HG02588 (cell line): ENCODE measurements at regions not wholly inside any gene's neighbourhood (a gene's known extent, or its start where the extent isn't known, plus 50 kb on each side); places are given as distances from the start of the nearest gene placed in this dataset.

Source experiments
- ATAC-seq: cut with Tn5 transposase; IDR thresholded peaks from one replicate; pipeline ENCODE4 v1.9.1; 2021; ENCODE audit warnings: mild to moderate bottlenecking, moderate library complexity; ENCODE audit not compliant: unreplicated experiment

- ATAC-seq, result no peak
These were observed 433.2 kb upstream of the ADAMTS5 start for GRCh38 chr21:27400045-27400444.

- ATAC-seq, result no peak
These were observed 430.7 kb upstream of the ADAMTS5 start for GRCh38 chr21:27397578-27397977.

GRCh38 chr21:27393726-27394125 lies 426.8 kb upstream of the ADAMTS5 start:
- no peak for ATAC-seq

- no peak for ATAC-seq
These were observed 425.1 kb upstream of the ADAMTS5 start for GRCh38 chr21:27391990-27392389.

- ATAC-seq, result no peak
These were observed 423.5 kb upstream of the ADAMTS5 start for GRCh38 chr21:27390384-27390783.

DNA sequence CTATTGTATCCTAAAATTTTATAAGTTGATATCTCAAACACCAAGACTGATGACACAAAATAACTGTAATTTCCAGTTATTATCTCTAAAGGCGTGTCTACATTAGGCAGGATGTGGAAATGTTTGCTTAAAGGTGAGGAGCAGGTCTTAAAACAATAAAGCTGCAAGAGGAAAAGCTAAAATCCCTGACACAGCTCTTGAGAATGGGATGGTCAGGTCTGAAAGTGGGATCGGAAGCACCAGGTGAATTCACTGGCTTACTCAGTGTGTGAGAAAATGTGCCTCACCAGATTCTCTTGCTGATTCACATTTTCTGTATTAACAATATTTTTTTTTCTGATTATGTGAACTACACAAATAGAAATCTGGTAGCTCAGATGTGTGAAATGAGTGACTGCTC lies 421.9 kb upstream of the ADAMTS5 start:
- ATAC-seq, result no peak

GRCh38 chr21:27382404-27382803 lies 415.5 kb upstream of the ADAMTS5 start:
- no peak for ATAC-seq

GRCh38 chr21:27380303-27380702 lies 413.4 kb upstream of the ADAMTS5 start:
- ATAC-seq, result no peak

DNA sequence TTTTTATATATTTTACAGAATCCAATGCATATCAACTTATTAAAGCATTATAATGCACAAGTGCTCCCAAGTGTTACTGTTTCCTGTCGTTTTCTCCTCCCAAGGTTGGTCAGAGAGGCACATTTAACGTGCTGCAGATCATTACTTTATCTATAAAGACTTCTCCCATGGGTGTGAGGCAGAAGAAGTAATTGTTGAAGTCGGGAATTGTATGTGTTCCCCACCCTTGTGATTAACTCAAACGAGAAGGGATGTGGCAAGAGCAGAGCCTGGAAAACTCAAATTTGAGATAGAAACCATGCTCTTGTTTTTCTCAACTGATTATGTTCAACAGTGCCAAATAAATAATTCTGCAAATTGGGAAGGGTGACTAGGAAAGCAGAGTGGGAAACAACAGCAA lies 412.5 kb upstream of the ADAMTS5 start:
- ATAC-seq, result no peak

- ATAC-seq, result no peak
These were observed 405.5 kb upstream of the ADAMTS5 start for GRCh38 chr21:27372381-27372780.

GRCh38 chr21:27371975-27372331 lies 405.1 kb upstream of the ADAMTS5 start:
- ATAC-seq, result no peak

- no peak for ATAC-seq
These were observed 404.5 kb upstream of the ADAMTS5 start for GRCh38 chr21:27371115-27371974.

DNA sequence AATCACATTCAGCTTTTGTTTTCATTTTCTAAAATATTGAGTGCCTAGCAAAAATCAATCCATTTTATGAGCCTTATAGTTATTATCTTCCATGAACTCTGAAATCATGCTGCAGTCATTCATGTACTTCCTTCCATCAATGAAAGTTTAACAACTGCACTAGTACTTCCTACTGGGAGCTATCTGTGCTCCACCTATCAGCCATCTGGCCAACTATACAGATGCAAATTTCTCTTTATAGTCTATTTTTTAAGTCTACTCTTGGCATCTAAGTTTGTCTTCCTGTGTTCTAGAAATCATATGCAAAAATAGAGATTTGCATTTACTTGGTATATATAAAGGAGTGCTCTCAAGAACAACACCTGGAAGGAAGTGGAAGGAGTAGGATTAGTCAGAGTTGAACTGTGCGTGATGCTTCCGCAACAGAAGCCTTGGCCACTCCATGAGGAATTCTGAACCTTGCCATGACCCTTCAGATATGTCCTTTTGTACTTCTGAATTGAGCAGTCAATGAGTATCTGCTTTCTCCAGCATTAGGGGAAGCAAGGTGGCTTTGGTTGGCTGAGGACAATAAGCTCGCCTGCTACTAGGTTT lies 403.2 kb upstream of the ADAMTS5 start:
- no peak for ATAC-seq

DNA sequence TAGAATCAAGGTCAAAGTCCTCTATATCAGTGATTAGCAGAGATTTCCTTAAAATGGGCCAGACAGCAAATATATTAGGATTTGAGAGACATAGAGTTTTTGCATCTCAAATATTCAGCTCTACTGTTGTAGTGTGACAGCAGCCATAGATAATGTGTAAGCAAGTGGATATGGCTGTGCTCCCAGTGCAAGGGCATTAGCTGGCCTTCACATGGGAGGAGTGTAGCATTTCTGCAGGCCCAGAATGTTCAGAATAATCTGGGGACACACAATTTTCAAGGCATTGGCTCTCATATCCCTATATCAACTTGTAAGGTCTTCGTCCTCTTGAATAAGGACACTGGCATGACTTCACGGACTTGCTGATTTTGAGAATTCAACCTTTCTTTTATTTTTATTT lies 402.3 kb upstream of the ADAMTS5 start:
- ATAC-seq, result no peak

DNA sequence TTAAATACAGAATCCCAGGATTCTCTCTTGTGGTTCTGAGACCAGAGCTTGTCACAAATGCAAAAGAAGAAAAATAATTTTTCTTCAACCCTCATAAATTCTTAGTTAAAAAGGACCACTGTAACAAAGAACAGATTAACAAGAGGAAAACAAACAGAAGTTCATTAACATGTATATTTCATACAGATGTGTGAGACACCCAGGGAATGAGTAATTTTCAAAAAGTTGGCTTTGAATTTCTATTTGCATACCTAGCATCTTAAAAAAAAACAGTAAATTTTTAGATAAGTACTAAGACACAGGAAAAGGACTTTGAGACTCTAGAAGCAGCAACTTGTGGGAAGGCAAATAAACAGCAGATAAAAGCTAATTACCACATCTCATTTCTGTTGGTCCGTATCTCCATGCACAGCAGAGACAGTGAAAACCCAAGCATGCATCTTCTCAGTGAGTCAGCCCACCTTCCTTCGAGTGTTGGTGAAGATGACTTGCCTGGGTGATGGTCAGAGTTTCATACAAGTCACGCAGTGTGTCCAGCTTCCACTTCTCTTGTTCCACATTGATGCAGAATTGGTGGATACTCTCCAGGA lies 399.9 kb upstream of the ADAMTS5 start:
- ATAC-seq, result no peak

- ATAC-seq, result no peak
These were observed 399.1 kb upstream of the ADAMTS5 start for GRCh38 chr21:27366036-27366435.

DNA sequence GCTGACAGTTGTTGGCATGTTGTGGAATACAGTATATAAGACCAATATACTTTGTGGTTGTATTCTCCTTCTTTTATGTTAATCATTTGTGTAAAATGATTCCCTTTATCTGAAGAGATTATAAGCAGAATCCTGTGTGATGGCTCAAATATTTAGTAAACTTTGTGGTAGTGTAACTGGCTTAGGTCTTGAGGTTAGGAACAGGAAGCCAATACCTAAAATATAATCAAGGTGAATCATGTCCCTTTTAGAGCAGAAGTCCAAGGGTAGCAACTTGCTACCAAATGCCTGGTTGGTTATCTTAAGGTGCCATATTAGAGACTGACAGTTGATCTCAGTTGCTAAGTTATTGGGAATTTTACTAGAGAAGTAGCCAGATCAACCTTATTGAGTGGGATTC lies 398.5 kb upstream of the ADAMTS5 start:
- ATAC-seq, result no peak

GRCh38 chr21:27363719-27364477 lies 397.0 kb upstream of the ADAMTS5 start:
- ATAC-seq, result no peak

GRCh38 chr21:27362249-27362648 lies 395.4 kb upstream of the ADAMTS5 start:
- no peak for ATAC-seq

DNA sequence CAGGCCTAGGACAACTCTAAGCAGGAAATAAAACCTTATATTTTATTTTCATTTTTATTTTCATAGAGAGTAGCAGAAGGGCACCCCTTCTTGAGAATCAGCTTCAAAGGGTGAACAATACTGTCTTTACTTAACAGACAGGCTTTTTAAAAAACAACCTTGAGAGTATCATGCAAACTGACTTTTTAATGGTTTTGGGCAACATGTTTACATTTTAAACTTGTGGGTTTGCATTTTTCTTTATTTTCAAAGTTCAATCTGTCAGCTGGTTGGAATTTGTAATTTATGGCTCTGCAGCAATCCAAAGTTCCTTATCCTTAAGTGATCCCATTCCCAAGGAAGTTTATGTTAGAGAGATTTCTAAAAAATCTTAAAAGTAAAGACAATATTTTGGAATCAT lies 392.3 kb upstream of the ADAMTS5 start:
- ATAC-seq, result no peak

- ATAC-seq, result no peak
These were observed 386.0 kb upstream of the ADAMTS5 start for GRCh38 chr21:27352885-27353284.

- no peak for ATAC-seq
These were observed 379.2 kb upstream of the ADAMTS5 start for GRCh38 chr21:27346041-27346448.
